Right hindlimb (tissue), 1 donor: ENCODE measurements at regions not wholly inside any gene's neighbourhood (a gene's known extent, or its start where the extent isn't known, plus 50 kb on each side); places are given as distances from the start of the nearest gene placed in this dataset.

ENCODE experiments used
- DNase-seq: peaks from one replicate; pipeline ENCODE4 v3.0.0-alpha.2; 2018

GRCh38 chr2:155250800-155251199, 552.3 kb downstream of the KCNJ3 start:
- no peak for DNase-seq

GRCh38 chr2:155240176-155240575, 541.7 kb downstream of the KCNJ3 start:
- no peak for DNase-seq

- no peak for DNase-seq
These were observed 537.2 kb downstream of the KCNJ3 start for GRCh38 chr2:155235710-155236109.

GRCh38 chr2:155223781-155224406, 525.4 kb downstream of the KCNJ3 start:
- no peak for DNase-seq

- no peak for DNase-seq
These were observed 520.5 kb downstream of the KCNJ3 start for GRCh38 chr2:155218945-155219344.

- DNase-seq = no peak
These were observed 519.9 kb downstream of the KCNJ3 start for GRCh38 chr2:155218292-155218924.

GRCh38 chr2:155215037-155215707, 516.7 kb downstream of the KCNJ3 start:
- DNase-seq = no peak

- no peak for DNase-seq
These were observed 511.4 kb downstream of the KCNJ3 start for GRCh38 chr2:155209696-155210450.

GRCh38 chr2:155203178-155203577, 504.7 kb downstream of the KCNJ3 start:
- no peak for DNase-seq

- DNase-seq = no peak
These were observed 502.3 kb downstream of the KCNJ3 start for GRCh38 chr2:155200753-155201152.

- DNase-seq = no peak
These were observed 491.8 kb downstream of the KCNJ3 start for GRCh38 chr2:155190342-155190741.

GRCh38 chr2:155178921-155179320, 480.4 kb downstream of the KCNJ3 start:
- DNase-seq = no peak

GRCh38 chr2:155176345-155176744, 477.9 kb downstream of the KCNJ3 start:
- DNase-seq = no peak

- no peak for DNase-seq
These were observed 470.8 kb downstream of the KCNJ3 start for GRCh38 chr2:155169317-155169716.

GRCh38 chr2:155162494-155162893, 464.0 kb downstream of the KCNJ3 start:
- no peak for DNase-seq

- DNase-seq = no peak
These were observed 462.8 kb downstream of the KCNJ3 start for GRCh38 chr2:155161314-155161713.

- DNase-seq = no peak
These were observed 459.2 kb downstream of the KCNJ3 start for GRCh38 chr2:155157711-155158110.

GRCh38 chr2:155157065-155157464, 458.6 kb downstream of the KCNJ3 start:
- no peak for DNase-seq

- DNase-seq = no peak
These were observed 453.4 kb downstream of the KCNJ3 start for GRCh38 chr2:155151945-155152344.

GRCh38 chr2:155151472-155151871, 453.0 kb downstream of the KCNJ3 start:
- DNase-seq = no peak

- DNase-seq = no peak
These were observed 447.3 kb downstream of the KCNJ3 start for GRCh38 chr2:155145758-155146229.

- no peak for DNase-seq
These were observed 442.9 kb downstream of the KCNJ3 start for GRCh38 chr2:155141418-155141817.

GRCh38 chr2:155125585-155126230, 427.2 kb downstream of the KCNJ3 start:
- DNase-seq = no peak
